IPS DF 19.7 (cell line): ENCODE measurements at regions not wholly inside any gene's neighbourhood (a gene's known extent, or its start where the extent isn't known, plus 50 kb on each side); places are given as distances from the start of the nearest gene placed in this dataset.
"Not testable (repeated sequence)": the region's sequence is repeated elsewhere in the genome, so short reads cannot be mapped to it uniquely, and the experiment has no call there.

Experiments used
- DNase-seq: peaks from one replicate; pipeline ENCODE4 v3.0.0-alpha.2; 2013; ENCODE audit warnings: low read depth, low spot score

DNA sequence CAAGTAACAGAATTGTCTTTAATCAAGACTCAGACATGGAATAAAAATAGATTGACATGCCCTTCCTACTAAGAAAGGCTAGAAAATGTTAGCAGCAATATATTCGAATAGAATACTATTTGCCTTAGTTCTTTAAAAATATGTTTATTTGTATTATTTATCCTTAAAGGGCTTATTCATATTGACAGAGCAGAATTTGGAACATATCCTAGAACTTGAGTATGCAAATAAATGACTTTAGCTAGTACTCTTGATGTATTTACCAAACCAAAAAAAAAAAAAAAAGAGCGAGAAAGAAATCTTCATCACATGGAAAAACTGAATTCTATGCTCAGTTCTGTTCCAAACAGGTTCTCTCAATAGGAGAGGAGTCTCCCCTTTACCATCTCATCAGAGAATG, 68.9 kb upstream of the PPARGC1A start:
- no peak for DNase-seq

DNA sequence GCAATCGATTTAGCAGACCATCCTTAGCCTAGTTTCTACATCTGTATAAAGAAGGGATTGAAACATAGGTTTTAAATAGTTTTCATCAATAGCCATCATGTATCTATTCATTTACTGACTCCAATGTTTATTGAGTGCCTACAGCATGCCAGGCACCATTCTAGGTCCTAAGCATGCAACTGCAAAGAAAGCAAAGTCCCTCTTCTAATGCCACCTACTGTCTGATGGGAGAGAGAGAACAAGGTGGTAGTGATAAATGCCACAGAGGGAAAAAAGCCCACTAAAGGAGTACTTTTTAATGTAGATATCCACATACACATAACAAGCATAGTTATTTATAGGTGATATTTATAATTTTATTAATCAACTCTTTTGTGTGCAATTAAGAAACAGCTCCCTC, 67.6 kb upstream of the PPARGC1A start:
- no peak for DNase-seq

DNA sequence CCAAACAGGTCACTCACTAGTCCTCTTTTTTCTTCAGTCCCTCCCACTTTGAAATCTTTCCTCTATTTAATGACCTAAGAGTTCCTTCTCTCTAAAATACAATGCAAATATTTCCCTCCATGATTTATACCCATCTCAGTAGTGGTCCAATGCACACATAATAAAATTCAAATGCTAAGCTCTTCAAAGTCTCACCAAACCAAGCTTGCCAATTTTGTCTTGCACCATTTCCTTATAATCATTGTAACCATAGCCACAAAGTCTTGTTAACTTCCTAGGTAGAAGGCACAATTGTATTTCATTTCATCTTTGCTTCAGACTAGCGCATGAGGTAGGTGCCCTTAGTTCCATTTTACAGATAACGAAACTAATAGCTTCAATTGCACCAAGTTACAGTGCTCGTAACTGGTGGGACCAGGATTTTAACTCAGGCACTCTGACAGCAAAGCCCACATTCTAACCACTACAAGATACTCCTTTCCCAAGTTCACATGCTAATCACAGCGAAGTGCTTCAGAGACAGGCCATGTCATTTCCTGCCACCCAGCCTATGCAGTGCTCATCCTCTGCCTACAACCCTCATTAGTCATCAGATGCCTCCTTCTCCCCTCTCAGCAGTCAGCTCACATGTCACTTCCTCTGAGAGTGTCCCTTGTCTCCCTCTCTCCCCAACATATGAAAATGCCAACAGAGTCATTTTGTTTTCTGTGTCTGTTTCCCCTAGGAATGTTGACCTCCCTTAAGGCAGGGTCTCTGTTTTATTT, 66.9 kb upstream of the PPARGC1A start:
- DNase-seq = no peak

DNA sequence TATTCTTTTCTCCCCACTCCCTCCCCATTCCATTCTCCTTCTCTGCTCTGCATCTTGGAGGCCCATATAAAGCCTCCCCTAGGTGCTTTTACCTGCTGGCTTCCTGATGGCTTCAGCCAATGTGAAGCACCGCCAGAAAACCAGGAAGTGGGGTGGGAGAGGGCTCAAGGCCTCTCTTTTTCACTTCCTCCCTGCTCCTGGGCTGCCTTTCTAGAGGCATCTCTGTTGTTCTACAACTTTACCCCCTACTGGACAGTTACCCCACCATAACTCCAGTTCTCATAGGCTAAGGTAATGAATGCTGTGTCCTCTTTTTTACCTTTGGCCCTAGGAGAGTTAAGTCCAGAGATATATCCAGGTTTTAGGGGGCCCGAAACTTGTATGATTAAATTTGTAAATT, 62.4 kb upstream of the PPARGC1A start:
- DNase-seq = no peak

DNA sequence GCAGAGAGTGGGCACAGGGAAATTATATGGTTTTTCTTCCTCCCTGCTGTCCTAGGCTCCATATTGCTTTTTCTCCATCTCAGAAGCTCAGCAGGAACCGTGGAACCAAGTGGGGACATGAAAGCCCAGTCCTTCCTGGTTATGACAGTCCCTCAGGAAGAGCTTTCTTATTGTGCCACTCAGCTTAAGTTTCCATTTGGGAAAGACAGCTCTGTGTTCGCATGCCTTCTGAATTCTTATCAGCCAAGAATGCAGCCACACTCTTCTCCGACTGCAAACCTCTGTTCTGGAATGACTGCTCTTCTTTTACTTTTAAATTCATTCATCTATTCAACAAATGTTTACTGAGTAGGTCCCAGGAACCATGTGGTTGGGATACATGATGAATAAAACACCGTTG, 58.0 kb upstream of the PPARGC1A start:
- DNase-seq = no peak

DNA sequence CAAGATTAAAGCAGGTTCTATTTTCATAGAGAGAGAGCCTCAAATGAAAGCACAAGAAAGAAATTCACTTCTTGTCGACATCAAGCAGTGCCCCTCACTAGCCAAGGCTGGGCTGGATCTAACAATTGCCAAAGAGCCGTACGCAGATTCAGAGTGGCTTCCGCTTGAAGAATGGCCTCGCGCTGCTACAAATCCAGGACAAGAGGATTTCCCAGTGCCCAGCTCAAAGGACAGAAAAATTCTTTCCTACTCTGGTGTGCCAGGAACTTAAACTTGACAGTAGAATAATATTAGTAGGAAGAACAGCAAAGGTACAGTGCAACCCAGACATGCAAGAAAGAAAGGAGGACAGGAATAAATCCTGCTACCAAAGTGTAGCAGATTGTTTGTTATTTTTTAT, 56.5 kb upstream of the PPARGC1A start:
- DNase-seq = no peak

DNA sequence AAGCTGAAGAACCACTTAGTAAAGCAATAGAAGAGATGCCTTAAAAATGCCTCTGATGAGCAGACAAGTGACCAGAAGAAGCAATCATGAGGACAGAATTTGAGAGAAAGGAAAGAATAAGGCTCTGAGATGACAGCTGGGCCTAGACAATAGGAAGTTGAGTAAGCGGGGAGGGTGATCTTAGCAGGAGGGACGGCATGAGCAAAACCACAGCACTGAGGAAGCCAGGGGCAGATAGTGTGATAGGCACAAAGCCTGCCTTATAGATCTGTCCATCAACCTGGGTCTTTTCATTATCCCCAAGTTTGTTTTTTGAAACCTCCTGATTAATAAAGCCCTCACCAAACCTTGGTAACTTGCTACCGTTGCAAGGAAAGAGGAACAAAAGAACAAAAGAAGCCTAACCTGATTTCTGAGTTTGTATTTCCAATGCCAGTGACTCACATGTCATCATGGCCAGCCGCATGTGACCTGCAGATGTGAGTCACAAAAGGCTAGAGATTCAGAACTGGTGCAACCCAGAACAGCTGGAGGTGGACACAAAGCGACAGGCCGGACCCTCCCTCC, 55.7 kb upstream of the PPARGC1A start:
- DNase-seq = no peak

DNA sequence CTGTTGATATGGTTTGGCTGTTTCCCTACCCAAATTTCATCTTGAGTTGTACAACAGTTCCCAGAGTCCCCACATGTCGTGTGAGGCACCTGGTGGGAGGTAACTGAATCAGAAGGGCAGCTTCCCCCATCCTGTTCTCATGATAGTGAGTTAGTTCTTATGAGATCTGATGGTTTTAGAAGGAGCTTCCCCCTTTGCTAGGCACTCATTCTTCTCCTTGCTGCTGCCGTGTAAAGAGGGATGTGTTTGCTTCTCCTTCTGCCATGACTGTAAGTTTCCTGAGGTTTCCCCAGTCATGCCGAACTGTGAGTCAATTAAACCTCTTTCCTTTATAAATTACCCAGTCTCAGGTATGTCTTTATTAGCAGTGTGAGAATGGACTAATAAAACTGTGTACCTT, 54.7 kb upstream of the PPARGC1A start:
- DNase-seq = not testable (repeated sequence)

DNA sequence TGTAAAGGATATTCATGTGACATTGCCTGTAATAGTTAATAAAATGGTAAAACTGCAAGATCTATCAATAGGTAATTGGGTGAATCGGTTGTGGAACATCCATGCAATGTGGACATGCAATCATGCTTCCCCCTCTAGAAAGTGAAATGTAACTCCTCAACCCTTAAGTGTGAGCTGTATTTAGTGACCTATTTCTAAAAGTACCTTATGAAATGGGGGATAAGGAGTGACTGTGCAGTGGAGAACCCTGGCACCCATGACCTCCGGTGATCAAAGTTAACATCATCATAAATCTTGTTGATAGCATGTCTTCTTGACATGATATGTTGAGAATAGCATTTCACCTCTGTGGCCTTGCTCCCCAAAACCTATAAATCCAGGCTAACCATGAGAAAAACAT, 53.6 kb upstream of the PPARGC1A start:
- no peak for DNase-seq

DNA sequence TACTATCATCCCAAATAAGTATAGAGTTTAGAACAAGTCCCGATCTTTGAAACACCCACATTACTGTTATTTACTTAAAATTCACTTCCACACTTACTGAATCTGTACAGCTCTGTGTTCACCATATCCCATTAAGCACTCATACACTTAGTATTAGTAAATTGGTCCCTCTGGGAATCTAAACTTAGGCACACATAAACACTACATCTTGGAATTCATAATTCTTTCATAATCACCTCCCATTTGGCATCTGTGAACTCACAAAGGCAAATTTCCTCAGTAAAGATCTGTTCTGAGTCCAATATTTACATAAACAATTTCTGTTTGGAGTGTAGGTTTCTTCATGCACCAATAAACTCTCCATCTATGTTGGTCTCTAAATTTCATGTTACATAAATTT, 52.6 kb upstream of the PPARGC1A start:
- DNase-seq = no peak
